GM12878 (cell line): ENCODE measurements at regions not wholly inside any gene's neighbourhood (a gene's known extent, or its start where the extent isn't known, plus 50 kb on each side); places are given as distances from the start of the nearest gene placed in this dataset.

Experiments
- ASH2L ChIP-seq: fragments of 300-600, 200-600 bp; sonication (generic); IDR thresholded peaks from 2 replicates; pipeline ENCODE4 v1.6.1; 2017; ENCODE audit warnings: low read depth, mild to moderate bottlenecking, borderline replicate concordance
- BCL11A ChIP-seq: IDR thresholded peaks from 2 replicates; pipeline ENCODE4 v1.6.1; 2011; ENCODE audit warnings: low read depth, low read length
- CREM ChIP-seq: IDR thresholded peaks from 2 replicates; pipeline ENCODE4 v1.6.1; 2014; ENCODE audit warnings: antibody characterized with exemption, low read depth
- E2F4 ChIP-seq: IDR thresholded peaks from 2 replicates; pipeline ENCODE4 v1.6.1; 2012; ENCODE audit warnings: low read depth, low read length, improper control_type of control experiment
- EGR1 ChIP-seq, 2 experiments: IDR thresholded peaks; 1 replicate in 1 of 2; 2 replicates in 1 of 2; pipeline ENCODE4 v1.6.1; 2011 to 2012; ENCODE audit warnings: low read depth in 2 of 2, low read length in 2 of 2, borderline replicate concordance in 1 of 2, mild to moderate bottlenecking in 1 of 2, moderate library complexity in 1 of 2
- JUNB ChIP-seq: IDR thresholded peaks from 2 replicates; pipeline ENCODE4 v1.6.1; 2016; ENCODE audit warnings: antibody characterized with exemption, mild to moderate bottlenecking
- NFYB ChIP-seq: IDR thresholded peaks from 2 replicates; pipeline ENCODE4 v1.6.1; 2011; ENCODE audit warnings: low read depth, mild to moderate bottlenecking, low read length, improper control_type of control experiment, moderate library complexity; ENCODE audit not compliant: insufficient read depth
- POLR2A ChIP-seq: IDR thresholded peaks from 2 replicates; pipeline ENCODE4 v1.6.1; 2011; ENCODE audit warnings: low read depth, mild to moderate bottlenecking, low read length
- POLR2AphosphoS5 ChIP-seq: IDR thresholded peaks from 2 replicates; pipeline ENCODE4 v1.6.1; 2011; ENCODE audit warnings: mild to moderate bottlenecking, low read length, inconsistent platforms
- SP1 ChIP-seq: IDR thresholded peaks from one replicate; pipeline ENCODE4 v1.6.1; 2011; ENCODE audit warnings: low read depth, low read length
- STAT1 ChIP-seq: fragments of 450-650 bp; conservative IDR thresholded peaks from 2 replicates; pipeline ENCODE4 v1.6.1; 2014; ENCODE audit warnings: antibody characterized with exemption, mild to moderate bottlenecking
- TAF1 ChIP-seq: IDR thresholded peaks from 2 replicates; pipeline ENCODE4 v1.6.1; 2011; ENCODE audit warnings: mild to moderate bottlenecking, low read depth, low read length, borderline replicate concordance
- ZNF207 ChIP-seq: fragments of 450-650 bp; IDR thresholded peaks from 2 replicates; pipeline ENCODE4 v1.6.1; 2014; ENCODE audit warnings: antibody characterized with exemption, mild to moderate bottlenecking, borderline replicate concordance
- ZNF687 ChIP-seq: fragments of 450-650 bp; IDR thresholded peaks from 2 replicates; pipeline ENCODE4 v1.6.1; 2017; ENCODE audit warnings: mild to moderate bottlenecking, moderate library complexity
- TF ChIP-seq, protein P1 (sequence below): fragments of 450-650 bp; IDR thresholded peaks from 2 replicates; pipeline ENCODE4 v1.6.1; 2017; ENCODE audit warnings: mild to moderate bottlenecking, low read depth, inconsistent platforms; ENCODE audit not compliant: poor library complexity, severe bottlenecking

DNA sequence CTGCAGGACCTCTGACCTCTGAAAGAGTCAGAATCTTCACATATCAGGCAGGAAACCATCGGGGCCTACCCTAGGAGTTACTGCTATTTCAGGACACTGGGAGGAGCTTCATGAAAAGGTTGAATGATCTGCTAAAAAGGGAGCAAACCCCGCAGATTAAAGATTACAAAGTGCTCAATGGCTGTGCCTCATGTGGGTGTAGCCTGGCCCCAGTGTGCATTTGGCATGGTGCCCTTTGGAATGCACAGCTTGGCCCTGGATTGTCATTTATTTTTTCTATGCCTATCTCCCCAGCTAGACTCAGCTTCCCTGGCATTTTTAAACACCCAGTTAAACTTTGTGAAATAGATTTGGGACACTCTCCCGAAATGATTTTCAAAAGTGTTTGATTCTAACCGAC lies 368.5 kb upstream of the SPTLC3 start (continued):
- TF ChIP-seq ZNF687 (no peak), NFYB (no peak), TAF1 (no peak), EGR1 (IDR thresholded peaks at IDR 0.05; ENCODE audit: borderline replicate concordance in 1 of 2, low read depth in 2 of 2, low read length in 2 of 2) (no peak), ZNF207 (no peak), E2F4 (no peak), JUNB (no peak), ASH2L (no peak), BCL11A (no peak), STAT1 (no peak), POLR2AphosphoS5 (no peak), CREM (no peak), SP1 (no peak), POLR2A (no peak)
- TF ChIP-seq, protein P1, sequence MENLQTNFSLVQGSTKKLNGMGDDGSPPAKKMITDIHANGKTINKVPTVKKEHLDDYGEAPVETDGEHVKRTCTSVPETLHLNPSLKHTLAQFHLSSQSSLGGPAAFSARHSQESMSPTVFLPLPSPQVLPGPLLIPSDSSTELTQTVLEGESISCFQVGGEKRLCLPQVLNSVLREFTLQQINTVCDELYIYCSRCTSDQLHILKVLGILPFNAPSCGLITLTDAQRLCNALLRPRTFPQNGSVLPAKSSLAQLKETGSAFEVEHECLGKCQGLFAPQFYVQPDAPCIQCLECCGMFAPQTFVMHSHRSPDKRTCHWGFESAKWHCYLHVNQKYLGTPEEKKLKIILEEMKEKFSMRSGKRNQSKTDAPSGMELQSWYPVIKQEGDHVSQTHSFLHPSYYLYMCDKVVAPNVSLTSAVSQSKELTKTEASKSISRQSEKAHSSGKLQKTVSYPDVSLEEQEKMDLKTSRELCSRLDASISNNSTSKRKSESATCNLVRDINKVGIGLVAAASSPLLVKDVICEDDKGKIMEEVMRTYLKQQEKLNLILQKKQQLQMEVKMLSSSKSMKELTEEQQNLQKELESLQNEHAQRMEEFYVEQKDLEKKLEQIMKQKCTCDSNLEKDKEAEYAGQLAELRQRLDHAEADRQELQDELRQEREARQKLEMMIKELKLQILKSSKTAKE: no peak
- TF ChIP-seq, all 136 proteins: peak for 0
